ENCODE measurements at regions not wholly inside any gene's neighbourhood (a gene's known extent, or its start where the extent isn't known, plus 50 kb on each side); places are given as distances from the start of the nearest gene placed in this dataset.

DNA sequence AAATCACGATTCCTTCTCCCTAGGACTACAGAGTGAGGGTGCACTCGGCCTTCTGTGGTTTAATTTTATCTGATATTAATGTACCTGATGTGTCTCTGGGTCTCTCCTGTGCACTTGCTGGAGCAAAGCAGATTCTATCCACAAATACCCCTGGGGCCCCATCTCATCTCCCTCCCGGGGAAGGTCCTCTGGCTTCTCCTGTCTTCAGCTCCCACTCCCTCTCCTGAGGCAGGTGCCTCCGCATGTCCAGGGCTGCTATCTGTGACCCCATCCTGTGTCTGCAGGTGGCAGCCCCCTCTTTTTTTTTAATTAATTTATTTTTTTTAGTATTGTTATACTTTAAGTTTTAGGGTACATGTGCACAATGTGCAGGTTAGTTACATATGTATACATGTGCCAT, 558.7 kb downstream of the BRD1 start:
- DNase-seq, result no peak

GRCh38 chr22:49267996-49268395, 559.7 kb downstream of the BRD1 start:
- no peak for DNase-seq

DNA sequence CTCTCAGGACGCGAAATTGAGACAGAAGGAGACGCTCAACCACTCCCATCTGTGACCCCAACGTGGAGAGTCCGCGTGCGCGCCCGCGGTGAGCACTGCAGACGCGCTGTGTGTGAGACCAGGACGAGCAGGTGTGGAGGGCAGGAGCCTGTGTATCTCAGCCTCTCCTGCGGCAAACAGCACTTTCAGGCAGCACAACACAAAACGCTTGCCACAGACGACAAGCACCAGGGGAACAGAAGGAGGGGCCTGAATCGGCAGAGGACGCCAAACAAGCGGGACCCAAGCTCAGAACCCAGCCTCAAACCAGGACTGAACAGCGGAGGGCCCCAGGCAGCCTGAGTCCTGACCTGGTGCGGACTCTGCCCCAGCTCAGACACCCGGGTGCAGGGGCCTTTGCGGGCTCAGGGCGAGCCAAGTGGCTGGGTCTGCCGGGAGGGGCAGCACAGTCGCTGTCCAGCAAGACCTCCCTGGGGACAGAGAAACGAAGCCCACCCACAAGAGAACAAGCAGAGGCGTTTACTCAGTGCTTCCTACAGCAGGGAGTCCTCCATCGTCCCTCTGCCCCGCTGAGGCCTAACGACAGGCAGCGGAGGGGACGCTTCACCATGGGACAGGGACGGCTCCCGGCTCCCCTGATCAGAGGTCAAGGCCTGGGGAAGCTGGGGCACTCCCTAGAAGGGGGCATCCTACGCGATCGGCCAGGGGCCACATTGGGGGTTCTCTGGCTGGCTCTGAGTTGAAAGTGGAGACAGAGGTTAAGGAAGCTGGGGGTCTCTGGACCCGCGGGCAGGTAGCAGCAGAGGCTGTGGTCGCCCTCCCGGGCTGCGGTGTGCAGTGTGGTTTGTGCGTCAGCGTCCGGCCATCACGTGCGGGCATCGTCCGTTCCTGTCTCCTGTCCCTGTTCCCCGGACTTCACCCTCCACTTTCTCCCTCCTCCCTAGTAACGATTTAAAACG, 560.8 kb downstream of the BRD1 start:
- no peak for DNase-seq

DNA sequence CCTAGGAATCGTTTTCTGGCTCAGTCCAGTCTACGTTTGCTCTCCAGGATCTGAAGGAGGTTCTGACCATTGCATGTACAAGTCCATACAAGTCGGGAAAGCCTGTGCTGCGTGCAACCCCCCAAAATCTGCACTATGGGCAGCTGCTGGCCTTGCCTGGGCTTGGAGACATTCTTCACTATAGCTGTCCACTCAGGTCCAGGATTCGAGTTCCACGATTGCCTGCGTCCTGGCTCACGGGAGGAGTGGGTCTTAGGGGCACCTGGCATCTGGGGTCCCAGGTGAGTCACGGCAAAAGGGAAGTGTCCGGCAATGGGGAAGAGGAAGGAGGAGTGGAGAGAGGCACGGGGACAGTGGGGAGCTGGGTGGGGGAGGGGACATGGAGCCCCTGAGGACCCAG, 563.0 kb downstream of the BRD1 start:
- DNase-seq, result no peak

DNA sequence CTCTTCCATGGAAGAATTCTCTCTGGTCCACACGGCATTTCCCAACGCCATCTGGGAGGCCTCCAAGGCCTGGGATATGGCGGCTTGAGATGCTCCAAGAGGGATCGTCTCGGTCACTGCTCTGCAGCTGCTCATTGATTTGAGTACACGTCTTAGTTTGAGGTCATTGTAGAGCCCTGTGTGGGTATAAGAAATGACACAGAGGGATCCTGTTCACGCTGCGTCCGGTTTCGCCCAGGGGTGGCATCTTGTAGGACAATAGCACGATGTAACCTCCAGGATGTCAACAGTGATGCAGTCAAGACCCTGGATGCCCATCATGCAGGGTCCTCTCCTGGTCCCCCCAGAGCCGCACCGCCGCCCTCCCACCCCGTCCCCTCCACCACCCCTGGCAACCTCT, 564.6 kb downstream of the BRD1 start:
- DNase-seq, result no peak

GRCh38 chr22:49262167-49262566, 565.5 kb downstream of the BRD1 start:
- DNase-seq, result no peak

DNA sequence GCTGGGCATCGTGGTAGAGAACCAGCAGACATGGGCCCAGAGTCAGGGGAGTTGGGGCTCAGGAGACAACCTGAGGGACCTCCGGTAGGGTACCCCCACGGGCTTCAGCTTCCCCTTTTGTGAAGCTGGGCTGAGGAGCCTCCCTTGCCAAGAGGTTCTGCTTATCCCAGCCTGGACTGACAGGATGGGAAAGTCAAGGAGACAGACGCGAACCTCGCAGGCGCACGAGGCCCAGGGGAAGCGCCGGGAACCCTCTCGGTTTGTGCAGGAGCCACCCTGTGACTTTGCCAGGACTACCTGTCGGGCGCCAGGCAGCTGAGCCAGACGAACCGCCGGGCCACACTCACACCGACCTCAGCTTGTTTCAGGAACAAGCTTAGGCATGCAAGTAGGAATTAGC, 566.1 kb downstream of the BRD1 start:
- no peak for DNase-seq

- no peak for DNase-seq
Measured at GRCh38 chr22:49260681-49261580, 566.7 kb downstream of the BRD1 start.

DNA sequence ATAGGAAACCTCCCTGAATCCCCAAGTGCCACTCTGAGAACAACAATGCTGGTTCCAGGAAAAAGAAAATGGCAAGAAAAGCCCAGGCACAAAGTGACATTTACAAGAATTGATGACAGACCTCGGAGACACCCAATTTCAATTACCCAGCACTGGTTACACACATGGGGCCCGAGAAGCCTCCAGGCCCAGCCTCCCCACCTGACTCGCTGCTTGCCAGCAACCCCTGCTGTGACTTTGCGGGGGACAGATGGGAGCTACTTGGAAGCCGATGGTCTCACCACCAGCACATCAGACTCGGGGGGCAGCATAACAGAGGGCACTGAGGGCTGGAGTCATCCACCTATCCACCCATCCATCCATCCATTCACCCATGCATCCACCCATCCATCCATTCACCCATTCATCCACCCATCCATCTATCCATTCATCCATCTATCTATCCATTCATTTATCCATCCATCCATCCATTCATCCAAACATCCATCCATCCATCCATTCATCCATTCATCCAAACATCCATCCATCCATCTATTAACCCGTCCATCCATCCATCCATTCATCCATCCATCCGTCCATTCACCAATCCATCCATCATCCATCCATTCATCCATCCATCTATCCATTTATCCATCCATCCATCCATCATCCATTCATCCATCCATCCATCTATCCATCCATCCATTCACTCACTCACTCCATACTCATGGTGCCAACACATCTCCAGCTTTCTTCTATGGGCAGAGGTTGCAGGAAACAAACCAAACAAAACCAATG, 567.6 kb downstream of the BRD1 start:
- DNase-seq, result no peak

DNA sequence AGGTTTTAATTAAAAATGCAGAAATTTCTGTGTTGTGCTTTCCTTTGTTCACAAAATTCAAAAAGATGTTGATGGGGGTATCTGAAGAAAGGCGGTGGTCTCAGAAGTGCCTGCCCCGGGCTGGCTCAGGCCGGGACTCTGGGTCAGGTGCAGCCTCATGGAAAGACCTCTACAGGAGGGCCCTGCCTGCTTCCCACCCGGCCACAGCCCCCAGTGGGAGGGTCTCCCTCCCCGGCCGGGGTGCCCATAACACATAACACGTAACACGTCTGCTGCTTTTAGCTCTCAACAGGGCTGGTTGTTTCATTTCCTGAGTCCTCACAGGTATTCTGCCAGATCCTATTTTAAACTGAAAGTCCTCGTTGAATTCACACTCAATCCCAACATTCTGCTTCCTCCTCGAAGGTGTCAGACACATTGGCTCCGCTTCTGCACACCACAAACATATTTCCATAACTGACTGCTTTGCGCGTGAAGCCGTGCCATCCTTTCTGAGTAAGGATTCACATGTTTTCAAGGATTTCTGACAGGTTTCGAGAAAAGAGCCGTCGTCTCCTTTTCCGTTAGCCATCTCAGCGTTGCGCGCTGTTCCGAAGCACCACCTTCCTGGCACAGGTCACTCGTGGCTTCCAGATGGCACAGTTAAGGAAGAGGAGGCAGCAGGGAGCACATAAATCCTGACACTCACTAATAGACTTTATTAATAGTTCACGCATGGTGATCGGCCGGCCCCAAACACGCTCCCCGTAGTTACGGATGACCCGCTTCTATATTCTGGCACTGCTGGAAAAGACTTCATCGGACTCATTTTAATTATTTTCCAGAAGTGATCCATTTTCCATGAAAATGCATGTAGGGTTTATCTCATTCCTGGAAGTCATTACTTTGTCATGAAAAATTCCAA, 569.3 kb downstream of the BRD1 start:
- DNase-seq, result no peak

DNA sequence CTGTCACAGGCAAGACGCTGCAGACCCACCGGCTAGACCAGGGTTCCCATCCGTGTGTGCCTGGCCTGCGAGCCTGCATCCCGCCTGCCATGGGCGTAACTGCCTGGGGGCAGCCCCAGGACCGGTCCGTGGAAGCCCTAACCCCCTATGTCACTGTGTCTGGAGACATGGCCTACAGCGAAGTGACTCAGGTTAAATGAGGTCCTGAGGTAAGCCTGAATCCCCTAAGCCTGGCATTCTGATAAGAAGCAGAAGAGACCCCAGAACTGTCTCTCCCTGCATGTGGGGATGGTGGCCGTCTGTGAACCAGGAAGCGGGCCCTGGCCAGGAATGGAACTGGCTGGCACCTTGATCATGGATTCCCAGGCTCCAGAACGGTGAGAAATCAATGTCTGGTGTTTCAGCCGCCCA, 570.1 kb downstream of the BRD1 start:
- no peak for DNase-seq

GRCh38 chr22:49255741-49256318, 571.8 kb downstream of the BRD1 start:
- no peak for DNase-seq

DNA sequence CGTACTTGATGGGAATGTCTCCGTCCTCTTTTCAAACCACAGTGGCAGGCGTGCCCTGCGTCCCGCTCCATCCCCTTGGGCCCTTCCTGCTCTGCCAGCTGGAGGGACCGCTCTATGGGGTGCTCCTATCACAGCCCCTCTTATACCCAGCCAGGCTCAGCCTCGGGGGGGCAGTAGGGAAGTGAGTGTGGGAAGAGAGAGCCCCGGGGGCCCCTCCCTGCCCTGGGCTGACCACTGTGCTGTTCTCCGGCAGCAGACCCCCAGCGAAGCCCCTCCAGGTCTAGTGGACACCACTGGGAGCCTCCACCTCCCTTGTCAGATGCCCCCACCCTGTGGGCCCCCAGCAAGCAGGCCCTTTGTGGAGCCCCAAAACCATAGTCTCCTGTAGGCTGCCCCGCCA, 572.5 kb downstream of the BRD1 start:
- DNase-seq, result no peak

- no peak for DNase-seq
Measured at GRCh38 chr22:49253656-49254055, 574.0 kb downstream of the BRD1 start.

DNA sequence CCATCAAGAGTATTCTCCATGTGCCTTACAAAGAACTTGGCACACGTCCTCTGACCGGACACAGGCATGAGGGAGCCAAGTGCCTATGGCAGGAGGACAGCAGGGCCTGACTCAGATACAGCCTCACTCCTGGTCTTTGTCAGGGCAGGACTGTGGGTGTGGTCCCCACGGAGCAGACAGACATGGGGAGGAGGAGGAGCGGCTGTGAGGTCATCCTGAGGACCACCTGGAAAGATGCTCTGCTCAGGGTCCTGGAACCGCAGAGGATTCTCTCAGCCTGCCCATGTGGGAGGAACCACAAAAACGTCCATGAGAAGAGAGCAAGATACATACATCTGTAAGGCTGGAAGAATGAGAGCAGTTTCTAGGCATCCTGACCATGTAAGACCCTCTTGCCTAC, 576.3 kb downstream of the BRD1 start:
- DNase-seq, result no peak

DNA sequence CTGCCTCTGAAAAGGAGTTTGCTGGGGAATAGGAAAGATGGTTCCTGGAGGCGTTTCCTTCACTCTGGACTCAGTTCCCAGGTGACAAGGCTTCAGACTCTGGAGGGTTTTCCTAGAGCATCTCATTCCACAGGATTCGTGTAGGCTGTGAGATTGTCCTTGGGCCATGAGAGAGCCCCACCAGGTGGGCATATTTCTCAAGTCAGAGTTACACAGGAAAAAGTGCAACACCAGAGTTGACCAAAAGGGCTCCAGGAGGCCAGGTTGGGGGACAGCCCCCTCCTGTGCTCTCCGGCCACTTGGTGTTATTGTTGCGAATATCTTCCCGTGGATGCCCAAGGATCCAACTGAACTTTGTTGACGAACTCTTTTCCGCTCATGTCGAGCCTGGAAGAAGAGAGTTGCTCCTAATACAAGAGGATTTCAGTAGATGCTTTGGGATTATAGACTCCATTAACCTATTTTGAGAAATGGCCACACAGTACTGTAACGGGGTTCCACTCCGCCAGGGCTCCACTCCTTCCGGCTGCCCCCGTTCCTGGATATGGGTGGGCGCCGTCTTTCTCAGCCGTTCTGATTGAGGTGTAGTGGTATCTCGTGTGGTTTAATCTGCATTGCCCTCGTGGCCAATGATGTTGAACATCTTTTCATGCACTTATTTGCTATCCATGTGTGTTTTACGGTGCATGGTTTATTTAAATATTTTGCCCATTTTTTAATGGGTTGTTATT, 580.3 kb downstream of the BRD1 start:
- DNase-seq, result no peak

GRCh38 chr22:49244466-49245420, 582.9 kb downstream of the BRD1 start:
- DNase-seq, result no peak

- DNase-seq, result no peak
Measured at GRCh38 chr22:49243965-49244364, 583.7 kb downstream of the BRD1 start.

GRCh38 chr22:49243335-49243734, 584.3 kb downstream of the BRD1 start:
- no peak for DNase-seq
